GM21423 (cell line): ENCODE measurements at regions not wholly inside any gene's neighbourhood (a gene's known extent, or its start where the extent isn't known, plus 50 kb on each side); places are given as distances from the start of the nearest gene placed in this dataset.

Source experiments
- ATAC-seq: cut with Tn5 transposase; IDR thresholded peaks from one replicate; pipeline ENCODE4 v1.9.1; 2021; ENCODE audit warnings: mild to moderate bottlenecking, moderate library complexity; ENCODE audit not compliant: unreplicated experiment

- ATAC-seq, result no peak
Observed at GRCh38 chr9:26742828-26743476, 149.7 kb downstream of the CAAP1 start.

GRCh38 chr9:26735160-26735559, 157.4 kb downstream of the CAAP1 start:
- no peak for ATAC-seq

GRCh38 chr9:26729187-26729586, 163.4 kb downstream of the CAAP1 start:
- no peak for ATAC-seq

GRCh38 chr9:26727471-26727870, 165.1 kb downstream of the CAAP1 start:
- ATAC-seq, result peak; percentile 73

DNA sequence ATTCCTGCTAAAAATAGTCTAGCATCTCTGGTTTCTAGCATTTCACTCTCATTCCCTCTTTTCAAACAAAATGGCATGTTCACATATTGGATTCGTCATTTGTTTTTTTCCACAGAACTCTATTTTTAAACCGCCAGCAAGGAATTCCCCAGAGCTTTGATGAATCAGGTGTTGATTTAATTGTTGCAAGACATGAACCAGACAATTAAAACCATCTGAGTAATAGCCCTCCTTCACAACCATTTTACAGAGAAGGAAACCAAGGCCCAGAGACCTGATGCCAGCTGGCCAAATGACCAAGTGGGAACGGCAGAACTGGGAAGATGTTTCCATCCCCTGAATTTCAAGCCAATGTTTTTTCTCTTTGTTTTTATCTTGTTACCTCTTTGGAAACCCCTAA, 167.0 kb downstream of the CAAP1 start:
- ATAC-seq, result no peak

- ATAC-seq, result peak; percentile 72
Observed at GRCh38 chr9:26723486-26723885, 169.1 kb downstream of the CAAP1 start.

DNA sequence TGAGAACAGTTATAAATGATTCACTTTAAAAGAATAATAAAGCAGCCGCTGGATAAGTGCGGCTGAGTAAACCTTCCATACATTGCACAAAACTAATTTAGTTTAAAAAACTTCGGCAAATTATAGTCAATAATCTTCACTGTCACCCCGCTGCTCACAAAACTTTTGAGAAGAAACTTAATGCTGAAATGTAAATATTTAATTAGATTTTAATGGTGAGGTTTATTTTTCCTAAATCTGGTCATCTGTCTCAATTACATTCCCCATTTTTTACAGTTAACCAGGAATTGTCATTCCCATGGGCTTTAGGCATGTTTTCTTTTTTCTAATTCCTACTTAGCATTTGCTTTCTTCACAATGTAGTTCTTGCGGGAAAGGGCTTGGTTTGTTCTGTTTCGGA, 169.8 kb downstream of the CAAP1 start:
- no peak for ATAC-seq

DNA sequence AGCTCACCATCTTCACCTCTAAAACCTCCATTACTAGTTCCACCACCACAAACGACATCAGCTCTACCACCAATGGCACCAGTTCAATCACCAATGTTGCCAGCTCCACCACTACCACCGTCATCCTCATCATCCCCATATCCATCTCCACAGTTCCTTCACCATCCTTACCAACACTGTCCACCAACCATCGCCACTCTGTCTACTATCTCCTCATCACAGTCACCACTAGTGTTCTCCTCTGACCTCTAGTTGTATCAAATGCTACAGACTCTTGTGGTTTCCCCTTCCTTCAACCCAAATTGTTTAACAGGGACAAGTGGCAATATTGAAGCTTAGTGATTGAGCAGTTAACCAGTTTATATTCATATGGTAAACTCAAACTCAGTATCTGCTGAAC, 182.6 kb downstream of the CAAP1 start:
- no peak for ATAC-seq

GRCh38 chr9:26706223-26706622, 186.4 kb downstream of the CAAP1 start:
- ATAC-seq, result no peak

- no peak for ATAC-seq
Observed at GRCh38 chr9:26695298-26695622, 197.3 kb downstream of the CAAP1 start.

DNA sequence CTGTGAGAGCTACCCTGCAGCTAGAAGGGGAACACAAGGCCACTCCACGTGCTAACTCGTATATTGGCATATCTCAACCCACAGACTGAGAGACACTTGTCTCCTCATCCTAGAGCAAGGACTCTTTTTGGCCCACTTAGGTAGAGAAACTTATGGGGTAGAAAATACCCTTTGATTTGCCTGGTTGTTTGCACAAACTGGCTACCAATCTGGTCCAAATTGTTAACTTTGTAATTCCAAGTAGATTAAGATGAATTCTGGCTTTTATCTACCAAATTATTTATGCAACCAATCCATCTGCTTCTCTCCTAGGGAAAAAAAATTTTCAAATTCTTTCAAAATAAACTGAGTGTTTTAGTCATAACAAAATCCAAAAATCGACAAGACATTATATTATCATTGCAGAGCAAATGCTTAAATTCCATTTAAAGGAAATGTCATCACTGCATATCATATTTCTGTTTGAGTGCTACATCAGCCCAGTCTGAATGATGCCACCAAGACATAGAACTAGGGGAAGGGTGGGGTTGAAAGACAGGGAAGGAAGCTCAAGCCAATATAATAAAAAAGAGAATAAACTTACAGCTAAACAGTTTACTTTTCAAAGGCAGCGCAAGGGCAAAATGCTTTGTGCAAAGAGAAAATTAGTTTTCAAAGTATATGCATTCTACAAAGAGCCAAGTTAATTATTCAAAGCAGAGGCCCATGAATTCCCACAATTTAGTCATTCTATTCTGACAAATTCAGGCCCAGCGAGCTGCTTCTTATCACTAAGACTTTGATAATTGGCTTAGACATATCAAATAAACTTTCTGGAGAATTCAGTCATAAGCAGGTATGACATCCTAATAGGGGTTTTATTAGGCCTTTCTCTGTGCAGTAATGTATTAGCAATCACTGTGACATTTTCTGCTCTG, 198.0 kb downstream of the CAAP1 start:
- ATAC-seq, result no peak

- ATAC-seq, result no peak
Observed at GRCh38 chr9:26689041-26689440, 203.6 kb downstream of the CAAP1 start.

DNA sequence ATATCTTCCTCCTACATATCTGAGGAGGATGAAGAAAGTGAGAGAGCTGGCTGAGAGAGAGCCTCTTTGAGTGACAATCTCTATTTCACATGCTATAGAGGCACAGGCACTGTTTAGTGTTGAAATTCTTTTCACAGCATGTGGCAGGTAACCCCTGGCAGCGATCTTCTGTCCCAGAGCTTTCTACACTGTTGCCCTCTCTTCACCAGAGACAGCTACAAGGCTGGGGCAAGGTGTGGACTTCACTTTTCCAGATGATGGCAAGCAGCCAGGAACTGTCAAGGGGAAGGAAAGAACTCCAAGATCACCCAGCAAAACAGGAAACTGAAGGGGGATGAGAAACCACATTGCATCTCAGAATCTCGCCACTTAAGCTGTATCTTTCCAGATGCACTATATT, 205.2 kb downstream of the CAAP1 start:
- ATAC-seq, result no peak

DNA sequence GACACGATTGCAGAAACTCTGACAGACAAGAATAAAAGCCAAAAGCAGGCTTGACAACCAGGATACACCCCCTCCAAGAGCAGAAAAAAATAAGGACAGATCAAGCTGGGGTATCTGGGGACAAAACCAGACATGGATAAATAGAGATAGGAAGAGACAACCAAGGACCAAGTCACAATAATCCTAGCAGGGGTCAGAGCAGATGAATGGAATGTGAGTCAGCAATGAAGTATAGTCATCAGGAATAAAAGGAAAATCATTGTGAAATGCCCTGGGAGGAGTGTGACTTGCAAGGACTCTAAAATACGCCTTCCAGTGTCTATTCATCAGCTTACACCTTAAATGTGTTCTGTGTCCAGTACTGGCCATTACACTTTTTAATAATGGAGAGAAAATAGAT, 206.8 kb downstream of the CAAP1 start:
- ATAC-seq, result no peak

DNA sequence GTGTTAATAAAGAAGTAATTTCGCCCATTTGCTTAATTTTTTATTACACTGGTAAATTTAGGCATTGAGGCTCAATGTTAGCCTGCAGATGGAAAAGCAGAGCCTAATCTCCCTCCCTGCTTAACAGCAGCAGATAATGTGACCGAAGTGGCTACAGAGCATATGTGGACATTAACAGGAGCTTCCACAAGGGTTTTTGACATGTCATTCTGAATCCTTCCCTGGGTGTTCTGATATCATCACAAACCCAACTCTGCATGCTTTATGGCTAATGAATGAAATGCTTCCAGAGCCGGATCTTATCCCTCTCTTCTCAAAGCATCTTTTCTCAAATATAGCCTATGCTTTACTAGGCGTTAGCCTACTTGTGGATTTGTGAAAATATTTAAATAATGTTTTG, 208.6 kb downstream of the CAAP1 start:
- ATAC-seq, result no peak

GRCh38 chr9:26682796-26683496, 209.7 kb downstream of the CAAP1 start:
- no peak for ATAC-seq

DNA sequence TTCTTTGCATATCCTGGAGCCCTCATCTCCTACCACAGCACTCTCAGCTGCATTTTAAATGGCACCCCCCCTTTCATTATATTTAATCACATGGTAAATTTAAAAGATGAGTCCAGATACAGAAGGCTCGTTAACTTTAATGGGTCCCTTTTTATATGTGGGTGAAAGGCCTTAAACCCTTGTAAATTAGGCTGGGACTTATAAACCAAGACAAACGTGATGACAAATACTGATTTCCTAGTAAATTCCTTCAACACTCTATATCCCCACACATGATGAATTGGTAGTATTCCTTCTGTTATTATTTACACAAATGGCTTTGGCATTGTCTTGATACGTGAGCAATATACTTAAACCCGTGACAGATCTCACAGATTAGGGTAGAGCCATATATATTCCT, 210.6 kb downstream of the CAAP1 start:
- ATAC-seq, result no peak

DNA sequence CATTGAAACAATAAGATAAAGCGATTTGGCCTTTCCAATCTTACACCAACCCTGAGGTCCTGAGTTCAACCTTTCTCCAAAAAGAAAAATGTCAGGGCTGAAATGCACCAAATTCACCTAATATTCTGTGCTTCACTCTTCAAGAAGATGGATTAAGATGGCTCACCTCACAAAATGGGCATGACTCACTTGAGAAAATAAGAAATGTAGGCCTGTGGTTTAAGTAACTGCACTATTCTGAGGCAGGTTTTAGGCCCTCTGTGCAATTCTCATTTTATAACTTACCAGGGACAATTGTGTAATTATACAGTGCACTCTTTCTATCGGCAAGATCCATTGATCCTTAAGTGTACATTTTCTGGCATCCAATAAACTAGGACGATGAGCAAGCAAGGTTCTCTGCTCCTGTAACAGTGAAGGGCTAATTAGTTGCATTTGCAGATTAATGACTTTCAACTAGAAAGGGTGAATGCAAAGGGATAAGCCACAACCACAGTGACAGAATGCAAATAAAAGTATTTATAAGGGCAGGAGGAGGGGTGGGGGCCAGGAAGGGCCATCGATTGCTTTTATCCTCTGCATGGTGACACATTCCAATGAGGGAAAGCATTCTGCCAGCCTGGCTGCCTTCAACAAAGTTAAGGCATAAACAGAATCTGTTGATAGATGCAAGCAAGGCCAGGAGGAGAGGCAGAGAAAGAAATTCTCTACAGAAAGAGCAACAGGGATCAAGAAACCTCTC, 214.5 kb downstream of the CAAP1 start:
- no peak for ATAC-seq

GRCh38 chr9:26675035-26675434, 217.6 kb downstream of the CAAP1 start:
- no peak for ATAC-seq

- no peak for ATAC-seq
Observed at GRCh38 chr9:26673261-26673660, 219.3 kb downstream of the CAAP1 start.
